ENCODE measurements at regions not wholly inside any gene's neighbourhood (a gene's known extent, or its start where the extent isn't known, plus 50 kb on each side); places are given as distances from the start of the nearest gene placed in this dataset.

DNA sequence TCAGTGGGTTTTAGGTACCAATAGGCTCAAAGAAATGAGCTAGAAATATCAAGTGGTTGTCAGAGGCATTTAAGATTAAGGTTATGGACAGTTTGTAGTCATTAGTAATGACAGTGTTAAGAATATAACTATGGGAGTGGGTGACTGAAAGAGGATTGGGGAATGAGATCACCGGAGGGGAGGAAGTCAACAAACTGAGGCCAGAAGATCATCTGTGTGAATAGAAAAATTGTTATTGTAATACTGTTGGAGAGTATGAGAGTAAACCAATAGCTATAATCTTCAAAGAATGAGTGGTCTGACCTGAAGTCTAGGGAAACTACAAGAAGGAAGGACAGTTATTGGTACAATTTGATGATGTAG is 197.1 kb downstream of the TANC2 start:
- Histone ChIP-seq H3K27me3 (ENCODE audit: control insufficient read depth in 2 of 2, insufficient read depth in 2 of 2, low read length in 2 of 2) (no peaks in the 10 kb centered on the region), H3K27ac (ENCODE audit: low read depth, low read length) (no peak overlapping the region), H3K36me3 (ENCODE audit: control insufficient read depth in 2 of 3, insufficient read depth in 3 of 3, low read length in 3 of 3) (no peaks in the 10 kb centered on the region), H3K4me3 (ENCODE audit: low read length) (no peak overlapping the region), H3K9me3 (ENCODE audit: control insufficient read depth in 2 of 3, low read length in 3 of 3) (no peaks in the 10 kb centered on the region), H3K4me1 (ENCODE audit: control insufficient read depth in 2 of 2, insufficient read depth in 2 of 2, low read length in 2 of 2) (no peaks in the 10 kb centered on the region)
- H3K27me3 Mint-ChIP-seq, result peaks cover 0 to 5% (median 0%) of the 10 kb centered on the region in 5 donors
- H3K4me3 Mint-ChIP-seq, result no peak overlapping the region
- DNase-seq (no peak), ATAC-seq (no peak)
- intact Hi-C loops (cut with micrococcal nuclease), result no loop called here
- CTCF ChIA-PET, result interaction anchor here (0.5 to 0.6 kb wide), 2 partner anchors 165 to 195 kb away, joined by 3 to 4 read pairs; no protein-coding TSS in a partner anchor
- H3K36me3 Mint-ChIP-seq, result no peaks in the 10 kb centered on the region
- peaks cover 0 to 3% (median 0%) of the 10 kb centered on the region in 11 donors for H3K9me3 Mint-ChIP-seq
- no peak overlapping the region for H3K27ac Mint-ChIP-seq
- peaks cover 0 to 1% (median 0%) of the 10 kb centered on the region in 7 donors for H3K4me1 Mint-ChIP-seq
- POLR2A ChIA-PET, result no interaction called here

DNA sequence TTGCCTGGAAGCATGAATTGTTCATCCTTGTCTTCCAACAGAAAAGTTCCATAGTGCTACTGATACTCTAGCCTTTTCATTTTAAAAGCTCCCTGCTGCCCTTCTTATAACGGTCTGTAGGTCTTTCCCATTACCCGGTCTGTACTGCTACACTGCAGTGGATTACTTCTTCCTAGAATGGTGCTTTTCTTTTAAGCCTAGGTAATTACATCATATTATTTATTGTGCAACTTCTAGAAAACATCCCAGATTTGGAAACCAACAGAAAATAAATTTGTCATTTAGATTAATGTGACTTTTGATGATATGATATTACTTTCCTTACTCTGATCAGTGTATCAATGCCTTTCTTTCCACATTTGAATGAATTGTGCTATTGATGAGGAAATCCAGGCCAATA is 199.4 kb downstream of the TANC2 start:
- peaks cover 0 to 1% (median 0%) of the 10 kb centered on the region in 7 donors for H3K4me1 Mint-ChIP-seq
- ChIA-PET CTCF (no interaction called here), POLR2A (no interaction called here)
- no peaks in the 10 kb centered on the region for H3K9me3 ChIP-seq (ENCODE audit: control insufficient read depth in 2 of 3, low read length in 3 of 3)
- no peaks in the 10 kb centered on the region for H3K36me3 ChIP-seq (ENCODE audit: control insufficient read depth in 2 of 3, insufficient read depth in 3 of 3, low read length in 3 of 3)
- no peak overlapping the region for H3K27ac ChIP-seq (ENCODE audit: low read depth, low read length)
- no peaks in the 10 kb centered on the region for H3K4me1 ChIP-seq (ENCODE audit: control insufficient read depth in 2 of 2, insufficient read depth in 2 of 2, low read length in 2 of 2)
- H3K27ac Mint-ChIP-seq, result no peak overlapping the region
- H3K9me3 Mint-ChIP-seq, result peaks cover 0 to 3% (median 0%) of the 10 kb centered on the region in 11 donors
- no peaks in the 10 kb centered on the region for H3K27me3 ChIP-seq (ENCODE audit: control insufficient read depth in 2 of 2, insufficient read depth in 2 of 2, low read length in 2 of 2)
- ATAC-seq (no peak), DNase-seq (no peak)
- peaks cover 0 to 11% (median 0%) of the 10 kb centered on the region in 5 donors for H3K36me3 Mint-ChIP-seq
- intact Hi-C loops (cut with micrococcal nuclease), result no loop called here
- no peak overlapping the region for H3K4me3 ChIP-seq (ENCODE audit: low read length)
- H3K4me3 Mint-ChIP-seq, result no peak overlapping the region
- peaks cover 0 to 5% (median 0%) of the 10 kb centered on the region in 5 donors for H3K27me3 Mint-ChIP-seq

DNA sequence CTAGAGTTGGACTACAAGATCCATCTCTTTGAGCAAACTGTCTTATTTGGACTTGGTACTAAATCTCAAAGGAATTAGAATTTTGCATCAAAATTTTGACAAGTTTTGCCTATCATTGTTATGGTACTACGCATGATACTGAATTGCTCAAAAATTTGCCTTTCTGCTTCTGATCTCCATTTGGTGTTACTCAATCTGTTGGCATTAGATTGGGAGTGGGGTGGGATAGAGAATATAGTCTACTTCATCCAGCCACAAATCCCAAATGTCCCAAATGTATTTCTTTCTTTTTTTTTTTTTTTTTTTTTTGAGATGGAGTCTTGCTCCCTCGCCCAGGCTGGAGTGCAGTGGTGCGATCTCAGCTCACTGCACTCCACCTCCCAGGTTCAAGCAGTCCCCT is 204.8 kb downstream of the TANC2 start:
- intact Hi-C loops (cut with micrococcal nuclease), result no loop called here
- H3K4me1 ChIP-seq (ENCODE audit: control insufficient read depth in 2 of 2, insufficient read depth in 2 of 2, low read length in 2 of 2), result no peaks in the 10 kb centered on the region
- ATAC-seq (no peak), DNase-seq (no peak)
- POLR2A ChIA-PET, result no interaction called here
- Mint-ChIP-seq H3K27ac (no peak overlapping the region), H3K27me3 (peaks cover 0 to 5% (median 0%) of the 10 kb centered on the region in 5 donors), H3K4me1 (peaks cover 0 to 1% (median 0%) of the 10 kb centered on the region in 7 donors), H3K4me3 (no peak overlapping the region), H3K9me3 (peaks cover 0 to 6% (median 0%) of the 10 kb centered on the region in 11 donors), H3K36me3 (peaks cover 0 to 17% (median 10%) of the 10 kb centered on the region in 5 donors)
- no peak overlapping the region for H3K27ac ChIP-seq (ENCODE audit: low read depth, low read length)
- no peak overlapping the region for H3K4me3 ChIP-seq (ENCODE audit: low read length)
- no peaks in the 10 kb centered on the region for H3K36me3 ChIP-seq (ENCODE audit: control insufficient read depth in 2 of 3, insufficient read depth in 3 of 3, low read length in 3 of 3)
- no peaks in the 10 kb centered on the region for H3K9me3 ChIP-seq (ENCODE audit: control insufficient read depth in 2 of 3, low read length in 3 of 3)
- CTCF ChIA-PET, result no interaction called here
- H3K27me3 ChIP-seq (ENCODE audit: control insufficient read depth in 2 of 2, insufficient read depth in 2 of 2, low read length in 2 of 2), result no peaks in the 10 kb centered on the region

DNA sequence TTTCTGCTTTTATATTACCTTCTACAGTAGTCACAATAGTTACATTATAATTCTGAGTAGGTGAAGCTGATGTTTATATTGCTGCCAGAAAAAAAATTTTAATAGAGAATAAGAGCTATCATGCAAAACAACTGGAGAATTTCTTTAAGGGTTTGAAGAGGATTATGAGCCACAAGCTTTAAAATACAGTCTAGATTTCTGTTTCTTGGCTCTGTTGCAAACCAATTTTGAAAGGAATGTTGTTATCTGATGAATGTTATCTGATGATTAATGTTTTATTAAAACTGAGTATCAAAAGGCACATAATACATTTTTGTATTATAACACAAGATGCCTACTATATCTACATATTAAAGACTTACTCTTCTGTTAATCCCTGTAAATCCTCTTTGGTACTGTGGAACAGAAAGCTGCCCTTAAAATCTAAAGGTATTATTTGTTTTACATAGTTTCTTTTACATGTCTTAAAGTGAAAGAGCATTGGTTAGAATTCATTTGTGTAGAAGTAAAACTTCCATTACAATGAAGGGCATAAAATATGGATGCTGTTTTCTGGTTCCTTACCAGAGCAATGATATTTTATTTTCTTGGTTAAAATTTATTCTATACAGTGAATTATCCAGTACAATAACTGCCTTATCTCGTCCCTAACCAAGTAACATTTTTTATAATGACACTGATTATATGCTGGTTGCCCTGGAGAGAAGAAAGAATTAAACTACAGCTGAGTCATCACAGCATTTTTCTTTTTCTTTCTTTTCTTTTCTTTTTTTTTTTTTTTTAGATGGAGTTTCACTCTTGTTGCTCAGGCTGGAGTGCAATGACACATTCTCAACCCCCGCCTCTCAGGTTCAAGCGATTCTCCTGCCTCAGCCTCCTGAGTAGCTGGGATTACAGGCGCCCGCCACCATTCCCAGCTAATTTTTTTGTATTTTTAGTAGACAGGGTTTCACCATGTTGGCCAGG is 205.7 kb downstream of the TANC2 start:
- Histone ChIP-seq H3K36me3 (ENCODE audit: control insufficient read depth in 2 of 3, insufficient read depth in 3 of 3, low read length in 3 of 3) (no peaks in the 10 kb centered on the region), H3K27ac (ENCODE audit: low read depth, low read length) (no peak overlapping the region), H3K4me3 (ENCODE audit: low read length) (no peak overlapping the region), H3K27me3 (ENCODE audit: control insufficient read depth in 2 of 2, insufficient read depth in 2 of 2, low read length in 2 of 2) (no peaks in the 10 kb centered on the region), H3K9me3 (ENCODE audit: control insufficient read depth in 2 of 3, low read length in 3 of 3) (no peaks in the 10 kb centered on the region), H3K4me1 (ENCODE audit: control insufficient read depth in 2 of 2, insufficient read depth in 2 of 2, low read length in 2 of 2) (no peaks in the 10 kb centered on the region)
- H3K27ac Mint-ChIP-seq, result no peak overlapping the region
- H3K4me3 Mint-ChIP-seq, result no peak overlapping the region
- H3K9me3 Mint-ChIP-seq, result peaks cover 0 to 8% (median 0%) of the 10 kb centered on the region in 11 donors
- ATAC-seq, result no peak
- H3K27me3 Mint-ChIP-seq, result peaks cover 0 to 3% (median 0%) of the 10 kb centered on the region in 5 donors
- intact Hi-C loops (cut with micrococcal nuclease), result no loop called here
- ChIA-PET CTCF (no interaction called here), POLR2A (no interaction called here)
- H3K36me3 Mint-ChIP-seq, result peaks cover 0 to 17% (median 11%) of the 10 kb centered on the region in 5 donors
- DNase-seq, result no peak
- peaks cover 0 to under 1% (median 0%) of the 10 kb centered on the region in 7 donors for H3K4me1 Mint-ChIP-seq

DNA sequence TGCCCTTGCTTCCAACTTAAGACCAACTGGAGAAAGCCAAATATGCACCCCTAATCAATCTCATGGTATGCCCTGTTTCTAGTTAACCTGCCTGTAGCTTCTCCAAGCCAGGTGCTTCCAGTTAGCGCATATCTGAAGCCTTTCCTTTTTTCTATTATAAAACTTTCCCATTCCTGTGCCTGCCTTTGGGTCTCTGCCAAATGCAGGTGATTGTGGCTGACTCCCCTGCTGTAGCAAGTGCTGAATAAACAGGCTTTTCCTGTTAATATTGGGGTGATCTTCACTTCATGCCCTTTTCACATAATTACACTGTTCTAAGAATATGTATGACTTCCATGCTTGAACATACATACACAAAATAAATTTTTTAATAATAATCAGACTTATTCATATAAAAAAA is 207.4 kb downstream of the TANC2 start:
- no peaks in the 10 kb centered on the region for H3K27me3 ChIP-seq (ENCODE audit: control insufficient read depth in 2 of 2, insufficient read depth in 2 of 2, low read length in 2 of 2)
- Mint-ChIP-seq H3K27ac (no peak overlapping the region), H3K27me3 (no peaks in the 10 kb centered on the region), H3K36me3 (peaks cover 0 to 17% (median 9%) of the 10 kb centered on the region in 5 donors), H3K4me1 (no peaks in the 10 kb centered on the region), H3K4me3 (no peak overlapping the region), H3K9me3 (peaks cover 0 to 8% (median 0%) of the 10 kb centered on the region in 11 donors)
- H3K27ac ChIP-seq (ENCODE audit: low read depth, low read length), result no peak overlapping the region
- POLR2A ChIA-PET, result no interaction called here
- ATAC-seq (no peak), DNase-seq (no peak)
- H3K9me3 ChIP-seq (ENCODE audit: control insufficient read depth in 2 of 3, low read length in 3 of 3), result no peaks in the 10 kb centered on the region
- CTCF ChIA-PET, result no interaction called here
- H3K4me3 ChIP-seq (ENCODE audit: low read length), result no peak overlapping the region
- no peaks in the 10 kb centered on the region for H3K36me3 ChIP-seq (ENCODE audit: control insufficient read depth in 2 of 3, insufficient read depth in 3 of 3, low read length in 3 of 3)
- no peaks in the 10 kb centered on the region for H3K4me1 ChIP-seq (ENCODE audit: control insufficient read depth in 2 of 2, insufficient read depth in 2 of 2, low read length in 2 of 2)
- intact Hi-C loops (cut with micrococcal nuclease), result no loop called here

DNA sequence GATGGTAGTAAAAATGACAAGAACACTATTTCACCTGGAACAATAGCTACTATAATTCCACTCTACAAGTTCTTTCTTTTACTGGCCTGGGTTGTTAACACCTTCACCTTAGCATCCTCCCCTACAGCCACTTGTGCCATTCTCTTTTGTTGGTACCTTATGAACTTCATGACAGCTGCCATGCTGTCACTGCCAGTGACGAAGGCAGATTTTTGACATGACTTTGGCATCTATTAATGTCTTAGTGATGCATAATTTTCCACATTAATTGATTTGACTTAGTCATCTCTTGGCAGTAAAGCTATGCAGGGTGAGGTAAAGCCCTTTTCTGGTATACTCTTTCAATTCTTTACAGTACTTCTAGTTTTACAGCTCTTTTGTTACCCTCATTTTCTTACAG is 207.9 kb downstream of the TANC2 start:
- no peak overlapping the region for H3K4me3 Mint-ChIP-seq
- H3K36me3 Mint-ChIP-seq, result peaks cover 0 to 14% (median 5%) of the 10 kb centered on the region in 5 donors
- peaks cover 0 to 8% (median 0%) of the 10 kb centered on the region in 11 donors for H3K9me3 Mint-ChIP-seq
- Histone ChIP-seq H3K27me3 (ENCODE audit: control insufficient read depth in 2 of 2, insufficient read depth in 2 of 2, low read length in 2 of 2) (no peaks in the 10 kb centered on the region), H3K27ac (ENCODE audit: low read depth, low read length) (no peak overlapping the region), H3K4me1 (ENCODE audit: control insufficient read depth in 2 of 2, insufficient read depth in 2 of 2, low read length in 2 of 2) (no peaks in the 10 kb centered on the region), H3K4me3 (ENCODE audit: low read length) (no peak overlapping the region), H3K9me3 (ENCODE audit: control insufficient read depth in 2 of 3, low read length in 3 of 3) (no peaks in the 10 kb centered on the region), H3K36me3 (ENCODE audit: control insufficient read depth in 2 of 3, insufficient read depth in 3 of 3, low read length in 3 of 3) (no peaks in the 10 kb centered on the region)
- H3K27me3 Mint-ChIP-seq, result no peaks in the 10 kb centered on the region
- intact Hi-C loops (cut with micrococcal nuclease), result no loop called here
- POLR2A ChIA-PET, result no interaction called here
- H3K4me1 Mint-ChIP-seq, result no peaks in the 10 kb centered on the region
- no peak for ATAC-seq
- DNase-seq, result no peak
- H3K27ac Mint-ChIP-seq, result no peak overlapping the region
- CTCF ChIA-PET, result no interaction called here

DNA sequence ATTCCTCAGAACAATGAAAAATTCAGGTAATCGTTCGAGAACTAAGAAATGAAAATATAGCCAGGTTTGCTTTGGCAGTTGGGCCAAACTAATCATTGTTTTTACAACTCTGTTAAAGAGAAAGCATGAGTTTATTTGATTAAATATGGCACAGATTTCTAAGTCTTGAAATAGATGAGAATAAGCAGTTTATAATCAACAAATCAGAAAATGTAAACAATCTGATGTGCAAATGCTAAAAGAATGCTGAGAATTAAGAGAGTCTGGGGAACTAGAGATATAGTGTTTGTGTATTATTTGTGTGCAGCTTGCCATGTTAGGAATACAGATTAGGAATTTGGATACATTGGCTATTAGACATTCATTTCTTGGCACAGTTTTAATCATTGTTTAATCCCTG is 212.5 kb downstream of the TANC2 start:
- DNase-seq (no peak), ATAC-seq (no peak)
- Histone ChIP-seq H3K9me3 (ENCODE audit: control insufficient read depth in 2 of 3, low read length in 3 of 3) (no peaks in the 10 kb centered on the region), H3K36me3 (ENCODE audit: control insufficient read depth in 2 of 3, insufficient read depth in 3 of 3, low read length in 3 of 3) (no peaks in the 10 kb centered on the region), H3K4me3 (ENCODE audit: low read length) (no peak overlapping the region), H3K4me1 (ENCODE audit: control insufficient read depth in 2 of 2, insufficient read depth in 2 of 2, low read length in 2 of 2) (no peaks in the 10 kb centered on the region), H3K27ac (ENCODE audit: low read depth, low read length) (no peak overlapping the region), H3K27me3 (ENCODE audit: control insufficient read depth in 2 of 2, insufficient read depth in 2 of 2, low read length in 2 of 2) (no peaks in the 10 kb centered on the region)
- H3K9me3 Mint-ChIP-seq, result peaks cover 0 to 8% (median 0%) of the 10 kb centered on the region in 11 donors
- no peaks in the 10 kb centered on the region for H3K27me3 Mint-ChIP-seq
- intact Hi-C loops (cut with micrococcal nuclease), result no loop called here
- CTCF ChIA-PET, result no interaction called here
- H3K36me3 Mint-ChIP-seq, result peaks cover 2 to 20% (median 4%) of the 10 kb centered on the region in 5 donors
- H3K4me1 Mint-ChIP-seq, result no peaks in the 10 kb centered on the region
- no peak overlapping the region for H3K27ac Mint-ChIP-seq
- POLR2A ChIA-PET, result no interaction called here
- H3K4me3 Mint-ChIP-seq, result no peak overlapping the region
